GM19372 (cell line): ENCODE measurements at regions not wholly inside any gene's neighbourhood (a gene's known extent, or its start where the extent isn't known, plus 50 kb on each side); places are given as distances from the start of the nearest gene placed in this dataset.

Experiments
- ATAC-seq: cut with Tn5 transposase; IDR thresholded peaks from one replicate; pipeline ENCODE4 v1.9.1; 2021; ENCODE audit warnings: mild to moderate bottlenecking, low read depth, moderate library complexity; ENCODE audit not compliant: unreplicated experiment

DNA sequence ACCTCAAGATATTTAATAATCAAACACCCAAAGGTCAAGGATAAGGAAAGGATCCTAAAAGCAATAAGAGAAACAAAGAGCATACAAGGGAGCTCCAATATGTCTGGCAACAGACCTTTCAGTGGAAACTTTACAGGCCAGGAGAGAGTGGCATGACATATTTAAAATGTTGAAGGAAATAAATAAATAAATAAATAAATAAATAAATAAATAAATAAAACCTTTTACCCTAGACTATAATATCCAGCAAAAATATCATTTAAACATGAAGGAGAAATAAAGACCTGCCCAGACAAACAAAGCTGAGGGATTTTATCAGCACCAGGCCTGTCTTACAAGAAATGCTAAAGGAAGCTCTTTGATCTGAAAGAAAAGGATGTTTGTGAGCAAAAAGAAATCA lies 367.8 kb upstream of the PBX1 start:
- ATAC-seq = no peak

DNA sequence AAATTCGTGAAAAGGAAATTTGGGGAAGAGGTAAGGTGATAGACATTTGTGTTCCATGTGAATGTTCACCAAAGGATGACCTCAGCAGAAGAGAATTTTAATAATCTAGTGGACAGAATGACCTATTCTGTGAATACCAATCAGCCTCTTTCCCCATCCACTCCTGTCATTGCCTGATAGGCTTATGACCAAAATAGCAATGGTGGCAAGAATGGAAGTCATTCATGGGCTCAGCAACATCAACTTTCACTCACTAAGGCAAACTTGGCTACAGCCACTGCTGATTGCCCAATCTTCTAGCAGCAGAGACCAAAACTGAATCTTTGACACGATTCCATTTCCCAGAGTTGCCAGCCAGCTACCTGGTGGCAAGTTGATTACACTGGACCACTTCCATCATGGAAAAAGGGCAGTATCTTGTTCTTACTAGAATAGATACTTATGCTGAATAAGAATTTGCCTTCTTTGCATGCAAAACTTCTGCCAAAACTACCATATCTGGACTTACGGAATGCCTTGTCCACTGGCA lies 348.7 kb upstream of the PBX1 start:
- ATAC-seq = no peak

DNA sequence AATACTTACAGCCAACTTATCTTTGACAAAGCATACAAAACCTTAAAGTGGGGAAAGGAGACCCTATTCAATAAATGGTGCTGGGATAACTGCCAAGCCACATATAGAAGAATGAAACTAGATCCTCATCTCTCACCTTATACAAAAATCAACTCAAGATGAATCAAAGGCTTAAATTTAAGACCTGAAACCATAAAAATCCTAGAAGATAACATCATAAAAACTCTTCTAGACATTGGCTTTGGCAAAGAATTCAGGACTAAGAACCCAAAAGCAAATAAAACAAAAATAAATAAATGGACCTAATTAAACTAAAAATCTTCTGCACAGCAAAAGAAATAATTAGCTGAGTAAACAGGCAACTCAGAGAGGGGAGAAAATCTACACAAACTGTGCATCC lies 335.6 kb upstream of the PBX1 start:
- ATAC-seq = no peak

DNA sequence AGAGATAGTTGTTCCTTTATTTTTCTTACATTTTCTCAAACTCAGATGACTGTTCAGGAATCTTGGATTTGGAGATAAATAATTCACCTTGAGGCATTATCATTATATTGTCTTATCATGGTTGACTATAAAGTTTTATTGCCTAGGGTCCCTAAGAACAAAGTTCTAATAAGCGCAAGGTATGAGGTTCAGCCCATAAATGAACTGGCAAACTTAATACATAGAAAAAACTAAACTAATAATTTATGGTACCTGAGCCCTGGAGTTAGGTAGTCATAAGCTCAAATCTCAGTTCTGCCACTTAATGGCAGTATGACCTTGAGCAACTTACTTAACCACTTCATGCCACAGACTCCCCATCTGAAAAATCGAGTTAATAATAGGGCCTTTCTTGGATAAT lies 334.0 kb upstream of the PBX1 start:
- ATAC-seq = no peak

DNA sequence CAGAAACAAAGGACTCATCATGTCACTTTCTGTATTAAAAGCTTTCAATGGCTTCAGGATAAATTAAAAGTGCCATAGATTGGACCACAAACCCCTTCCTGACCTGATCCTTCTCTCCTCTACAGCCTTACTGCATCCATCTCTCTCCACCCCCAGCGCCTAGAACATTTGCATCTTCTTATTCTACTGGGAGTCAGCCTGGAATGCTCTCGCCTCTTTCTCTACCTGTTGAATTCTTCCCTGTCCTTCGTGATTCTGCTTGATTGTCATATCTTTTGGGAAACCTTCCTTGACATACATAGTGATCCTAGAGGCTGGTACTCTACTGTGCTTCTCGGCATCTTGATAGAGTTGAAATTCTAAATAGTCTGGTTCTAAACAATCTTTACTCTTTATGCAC lies 332.0 kb upstream of the PBX1 start:
- no peak for ATAC-seq

DNA sequence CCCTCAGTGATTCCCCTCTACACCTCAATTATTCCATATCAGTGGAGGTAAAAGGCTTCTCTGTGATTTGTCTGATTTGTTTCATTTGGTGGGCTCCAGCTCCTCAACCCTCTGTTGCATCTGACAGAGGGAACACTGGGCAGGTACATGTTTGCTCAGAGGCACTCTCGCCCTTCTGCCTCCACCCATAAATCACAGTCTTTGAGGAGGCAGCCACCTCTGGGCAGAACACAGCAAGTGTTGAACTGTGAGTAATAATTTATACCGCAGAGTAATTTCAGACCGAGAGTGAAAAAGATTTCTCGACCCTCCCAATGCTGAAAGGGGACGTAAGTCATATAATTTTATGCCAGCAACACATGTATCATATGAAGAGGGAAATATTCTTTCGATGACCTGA lies 330.1 kb upstream of the PBX1 start:
- ATAC-seq = no peak

DNA sequence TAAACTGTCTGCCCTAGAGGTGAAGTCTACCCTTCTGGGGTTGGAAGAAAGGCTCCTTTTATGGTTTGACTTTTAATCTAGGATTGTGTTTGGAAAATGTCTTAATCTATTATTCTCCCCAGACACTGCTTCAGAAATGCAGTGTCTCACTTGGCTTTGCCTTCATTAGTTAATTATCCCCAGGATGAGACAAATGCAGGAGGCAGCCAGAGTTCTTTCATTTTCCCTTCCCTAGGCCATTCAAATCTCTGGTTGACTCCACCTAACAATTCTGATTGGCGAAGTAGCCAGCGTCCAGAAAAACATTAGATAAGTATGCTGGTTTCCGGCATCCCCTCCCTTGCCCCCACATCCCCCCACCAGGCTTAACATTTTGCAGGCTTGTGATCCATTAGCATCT lies 325.8 kb upstream of the PBX1 start:
- ATAC-seq = no peak

DNA sequence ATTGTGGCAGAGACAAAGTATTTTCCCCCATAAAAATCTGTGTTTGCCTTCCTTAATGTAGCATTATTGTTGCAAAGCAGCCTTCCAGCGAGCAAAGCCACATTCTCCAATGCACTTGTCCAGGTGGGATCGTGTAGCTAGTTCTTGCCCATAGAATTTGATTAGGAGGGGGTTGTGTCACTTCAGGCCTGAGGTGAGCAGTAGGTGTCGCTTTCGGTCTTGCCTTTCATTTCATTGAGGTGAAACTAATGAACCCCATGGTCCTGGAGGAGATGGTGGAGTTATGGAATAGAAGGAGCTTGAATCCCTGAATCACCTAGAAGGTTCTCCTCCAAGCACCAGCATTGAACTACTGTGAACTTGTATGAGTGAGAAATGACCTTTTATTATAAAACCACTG lies 318.9 kb upstream of the PBX1 start:
- no peak for ATAC-seq

DNA sequence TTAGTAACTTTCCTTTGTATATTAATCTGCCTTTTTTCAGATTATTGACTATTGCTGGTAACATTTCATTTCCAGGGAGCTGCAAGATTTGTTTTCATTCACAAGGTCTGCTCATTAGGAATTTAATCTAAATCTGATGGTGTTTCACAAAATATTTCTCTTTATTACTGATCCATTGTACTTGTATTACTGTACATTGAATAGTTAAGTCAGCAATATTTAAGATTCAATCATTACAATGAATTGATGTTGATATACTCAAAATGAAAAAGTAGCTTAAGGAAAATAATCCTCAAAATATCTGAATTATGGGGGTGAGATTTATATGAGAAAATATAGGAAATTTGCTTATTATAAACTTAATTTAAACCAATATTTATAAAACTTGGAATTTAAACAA lies 308.6 kb upstream of the PBX1 start:
- no peak for ATAC-seq

DNA sequence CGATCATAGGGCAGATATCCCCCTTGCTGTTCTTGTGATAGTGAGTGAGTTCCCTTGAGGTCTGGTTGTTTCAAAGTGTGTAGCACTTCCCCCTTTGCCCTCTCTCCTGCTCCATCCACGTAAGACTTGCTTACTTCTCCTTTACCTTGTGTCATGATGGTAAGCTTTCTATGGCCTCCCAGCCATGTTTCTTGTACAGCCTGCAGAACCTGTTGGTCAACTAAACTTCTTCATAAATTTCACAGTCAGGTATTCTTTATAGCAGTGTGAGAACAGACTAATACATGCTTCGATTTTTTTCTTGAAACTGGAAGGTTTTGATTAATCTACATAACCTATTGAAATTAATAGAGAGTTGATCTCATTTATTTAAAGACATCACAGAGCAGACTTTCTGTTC lies 302.5 kb upstream of the PBX1 start:
- ATAC-seq = no peak

DNA sequence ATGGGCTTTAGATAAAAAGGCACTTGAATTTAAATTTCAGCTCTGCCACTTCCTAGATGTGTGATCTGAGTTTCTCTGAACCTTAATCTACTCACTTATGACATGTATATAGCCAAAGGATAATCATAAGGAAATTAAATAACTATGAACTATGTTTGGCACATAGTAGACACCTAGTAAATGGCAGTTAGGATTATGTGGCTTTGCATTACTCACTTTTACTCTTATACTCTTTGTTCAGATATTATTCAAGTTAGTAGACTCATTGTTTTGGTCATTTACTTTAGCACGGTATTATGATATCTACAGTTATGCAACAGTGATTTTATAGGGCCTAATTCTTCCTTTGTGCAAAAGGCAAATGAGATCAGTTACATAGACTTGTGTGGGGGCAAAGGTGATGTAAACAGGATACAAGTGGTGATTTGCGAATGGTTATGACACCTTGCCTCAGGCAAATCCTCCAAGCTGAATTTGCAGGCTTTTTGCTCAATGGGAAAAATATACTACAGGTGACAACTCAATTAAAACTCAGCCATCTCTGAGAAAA lies 297.2 kb upstream of the PBX1 start:
- ATAC-seq = no peak

DNA sequence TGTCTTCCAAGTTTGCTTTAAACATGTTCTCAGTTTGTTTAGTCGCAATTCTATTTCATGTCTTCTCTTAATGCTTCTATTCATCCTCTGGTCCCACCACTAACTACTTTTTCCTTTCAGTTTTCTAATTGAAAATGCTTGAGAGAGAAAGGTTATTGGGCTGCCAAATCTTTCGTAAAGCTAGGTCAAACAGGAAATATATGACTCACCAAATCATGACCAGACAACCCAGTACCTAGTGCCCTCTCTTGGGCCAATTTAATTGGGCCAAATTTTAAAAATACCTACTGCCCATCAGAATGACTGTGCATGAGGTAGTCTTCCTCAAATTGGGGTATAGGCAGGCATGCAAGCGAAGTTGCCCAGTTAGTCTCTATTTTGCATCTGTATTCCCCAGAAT lies 295.4 kb upstream of the PBX1 start:
- no peak for ATAC-seq

DNA sequence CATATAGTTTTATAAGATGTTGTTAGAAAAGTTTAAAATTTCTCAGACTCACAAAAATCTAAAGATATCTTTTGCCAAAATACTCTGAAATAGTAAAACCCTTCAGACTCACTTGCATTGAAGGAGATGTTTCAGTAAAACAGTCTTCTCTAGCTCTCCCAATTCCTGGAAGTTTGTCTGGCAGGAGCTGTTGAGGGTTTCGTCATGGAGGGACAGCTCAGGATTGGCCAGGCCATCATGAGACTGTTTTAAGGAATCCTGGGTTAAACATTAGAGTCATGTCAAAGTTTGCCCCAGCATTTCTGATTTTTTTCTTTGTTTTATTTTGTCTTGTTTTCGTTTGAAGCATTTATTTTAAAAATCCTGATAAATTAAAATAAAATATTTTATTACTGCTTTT lies 293.8 kb upstream of the PBX1 start:
- ATAC-seq = no peak

DNA sequence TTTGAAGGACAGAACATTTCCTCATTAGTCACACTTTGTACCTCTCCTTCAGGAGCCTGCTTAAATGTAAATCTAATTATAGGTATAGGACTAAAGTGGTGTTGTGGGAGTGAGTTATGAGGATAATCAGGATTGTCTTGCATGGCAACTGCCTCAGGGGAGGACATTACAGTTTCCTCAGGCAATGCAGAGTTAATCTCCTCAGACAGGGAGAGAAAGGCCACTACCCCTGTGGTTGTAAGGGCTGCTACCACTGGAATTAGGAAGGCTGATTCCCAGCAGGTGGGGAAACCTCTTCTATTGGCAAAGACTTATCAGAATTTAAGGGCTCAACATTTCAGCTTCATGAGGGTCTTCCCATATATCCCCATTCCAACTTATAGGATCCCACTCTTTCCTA lies 286.8 kb upstream of the PBX1 start:
- no peak for ATAC-seq

DNA sequence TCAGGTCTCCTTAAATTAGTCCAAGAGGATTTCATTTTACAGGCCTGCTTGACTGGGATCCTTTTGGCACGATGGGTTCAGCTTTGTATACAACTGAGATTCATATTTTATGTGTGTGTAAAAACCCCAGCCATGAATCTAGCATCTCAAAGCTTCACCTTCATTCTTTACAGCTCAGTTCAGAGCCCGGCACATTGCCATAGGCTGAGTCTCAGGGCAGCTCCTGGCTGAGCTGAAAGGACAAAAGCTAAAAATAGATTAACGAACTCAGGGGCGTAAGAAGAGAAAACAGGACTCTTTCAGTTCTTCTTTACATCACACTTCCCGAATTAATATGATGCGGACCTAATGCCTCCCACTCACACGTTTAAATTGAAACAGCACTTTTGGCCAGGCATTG lies 262.8 kb upstream of the PBX1 start:
- ATAC-seq = no peak

DNA sequence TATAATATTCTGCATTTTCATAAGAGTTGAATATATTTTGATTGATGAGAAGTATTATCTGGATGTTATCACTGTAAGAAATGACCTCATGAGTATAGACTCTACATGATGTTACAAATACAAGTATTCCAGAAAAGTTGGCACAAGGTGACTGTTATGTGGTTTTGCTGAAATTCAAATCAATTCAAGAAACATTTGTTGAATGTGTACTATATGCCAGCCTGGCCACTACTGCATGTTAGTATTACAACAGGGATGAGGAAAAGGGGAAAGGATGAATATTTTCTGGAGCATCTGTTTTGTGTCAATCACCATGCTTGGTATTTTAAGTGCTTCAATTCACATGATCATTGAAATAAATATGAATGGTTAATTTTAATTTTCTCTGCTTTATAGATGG lies 250.9 kb upstream of the PBX1 start:
- ATAC-seq = no peak

DNA sequence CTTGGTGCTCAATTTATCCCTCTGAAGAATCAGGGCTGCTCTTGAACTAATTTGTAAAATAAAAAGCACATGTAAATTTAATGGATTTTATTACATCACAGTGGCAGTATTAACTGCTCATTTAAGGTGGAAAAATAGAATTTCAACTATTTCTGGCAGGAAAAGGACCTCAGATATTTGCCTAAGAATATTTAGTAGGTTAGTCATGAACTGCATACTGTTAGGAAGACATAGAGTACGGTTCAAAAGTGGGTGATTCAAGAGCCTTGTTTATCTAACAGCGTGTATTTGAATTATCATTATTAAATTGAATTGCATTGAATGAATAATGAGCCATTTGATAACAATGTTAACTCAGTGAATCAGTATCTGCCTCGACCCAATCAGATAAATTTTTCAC lies 248.8 kb upstream of the PBX1 start:
- ATAC-seq = no peak

DNA sequence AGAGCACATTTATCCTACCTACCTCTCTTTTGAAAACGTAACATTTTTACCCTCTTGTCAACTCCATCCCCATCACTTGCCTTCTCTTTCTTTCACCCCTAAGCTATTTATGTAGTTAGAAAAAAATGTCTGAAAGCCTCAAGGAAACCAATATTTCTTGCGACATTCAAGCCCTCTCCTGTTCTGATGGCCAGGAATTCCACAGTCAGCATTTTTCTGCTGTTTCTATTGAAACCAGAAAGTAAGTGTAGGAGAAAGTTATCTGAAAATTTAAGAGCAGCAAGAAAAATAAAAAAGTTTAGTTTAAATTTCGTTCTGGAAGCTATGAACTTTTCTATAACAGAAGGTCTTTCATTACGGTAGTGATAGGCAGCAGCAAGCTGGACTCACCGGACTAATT lies 247.6 kb upstream of the PBX1 start:
- ATAC-seq = no peak

DNA sequence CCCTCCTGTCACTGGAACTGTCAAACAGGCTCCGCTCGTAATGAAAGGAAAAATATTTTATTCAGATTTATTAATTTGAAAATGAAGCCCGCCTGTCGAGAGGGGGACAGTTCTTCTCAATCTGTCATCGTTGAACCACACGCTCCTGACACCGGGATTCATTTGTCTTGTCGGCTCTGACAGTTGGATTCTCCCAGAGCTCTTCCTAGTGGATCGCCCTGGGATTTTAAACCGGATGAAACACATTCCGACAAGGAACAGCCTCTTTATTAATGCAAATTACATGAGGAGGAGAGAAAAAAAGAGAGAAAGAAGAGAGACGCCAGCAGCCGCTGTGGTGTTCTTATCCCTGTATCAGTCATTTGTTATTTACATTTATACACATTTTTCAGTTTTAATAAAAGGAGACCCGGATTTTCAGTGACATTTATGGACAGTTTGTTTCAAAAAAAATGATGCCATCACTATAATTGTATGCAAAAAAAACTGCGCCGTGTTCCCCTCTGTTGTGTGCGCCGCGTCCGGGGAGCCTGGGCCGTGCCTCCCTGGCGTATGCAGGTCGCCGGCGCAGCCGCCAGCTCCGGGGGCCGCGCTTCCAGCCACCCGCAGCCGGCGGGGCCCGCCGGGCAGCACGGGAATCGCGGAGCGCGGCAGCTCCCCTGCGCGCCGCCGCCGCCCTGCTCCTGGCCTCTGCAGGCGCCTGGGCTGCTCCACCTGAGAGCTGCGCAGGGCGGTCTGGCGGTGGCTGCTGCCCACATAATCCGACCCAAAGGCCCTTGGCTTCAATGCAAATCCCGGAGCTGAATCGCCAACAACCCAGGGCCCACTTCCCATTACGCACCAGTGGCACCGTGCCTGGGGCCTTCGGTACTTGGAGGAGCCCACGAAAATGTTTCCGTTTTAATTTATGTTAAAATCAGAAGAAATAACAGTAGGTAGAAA lies 237.9 kb upstream of the PBX1 start:
- no peak for ATAC-seq

DNA sequence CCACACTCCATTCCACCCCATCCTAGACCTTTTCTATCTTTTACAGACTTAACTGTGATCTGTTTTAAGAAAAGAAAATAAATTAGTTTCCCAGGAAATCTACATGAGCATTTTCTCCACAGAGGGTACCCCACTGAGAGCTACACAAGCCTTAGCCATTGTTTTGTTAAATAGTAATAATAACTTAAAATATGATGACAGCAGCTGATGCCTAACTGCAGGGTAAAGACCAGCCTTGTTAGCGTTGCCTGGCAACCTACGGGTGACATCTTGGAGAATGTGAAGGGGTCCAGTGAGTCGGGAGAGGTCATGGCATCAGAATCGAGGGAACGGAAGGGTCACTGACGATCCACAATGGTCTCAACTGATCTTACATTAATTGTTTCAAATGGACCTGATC lies 233.2 kb upstream of the PBX1 start:
- no peak for ATAC-seq

DNA sequence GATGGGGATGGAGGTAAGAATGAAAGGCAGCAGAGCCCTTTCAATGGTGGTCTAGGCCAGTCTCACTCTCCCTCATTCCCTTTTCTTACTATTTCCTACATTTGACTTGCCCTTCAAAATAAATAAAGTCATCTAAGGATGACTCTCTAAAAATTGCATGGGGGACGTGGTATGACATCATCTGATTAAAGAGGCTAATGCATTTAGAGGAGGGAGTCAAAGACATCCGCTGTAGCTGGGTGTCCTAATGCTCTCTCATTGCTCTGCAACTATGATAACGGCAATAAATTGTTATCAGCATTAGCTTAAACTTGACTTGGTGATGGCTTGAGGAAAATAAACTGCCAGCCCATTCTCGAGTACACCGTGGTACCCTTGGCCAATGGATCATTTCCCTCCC lies 225.6 kb upstream of the PBX1 start:
- ATAC-seq = no peak

DNA sequence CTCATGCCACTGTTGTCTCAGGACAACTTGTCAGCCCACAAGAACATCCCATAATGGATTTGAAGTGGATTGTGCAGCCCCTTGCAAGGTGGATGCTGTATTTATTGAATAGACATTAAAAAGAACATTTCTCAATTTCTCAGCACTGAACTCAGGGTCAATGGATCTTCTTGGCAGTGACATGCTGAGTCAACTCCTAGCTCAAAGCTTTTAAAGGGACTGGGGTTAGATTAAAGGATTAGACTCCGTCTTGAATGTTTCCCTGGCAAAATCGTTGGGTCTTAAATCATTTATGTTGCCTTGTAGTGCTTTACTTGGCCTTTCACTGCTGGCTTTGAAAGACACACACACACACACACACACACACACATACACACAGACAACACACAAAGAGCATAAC lies 221.6 kb upstream of the PBX1 start:
- no peak for ATAC-seq
